H9 (cell line): ENCODE measurements at regions not wholly inside any gene's neighbourhood (a gene's known extent, or its start where the extent isn't known, plus 50 kb on each side); places are given as distances from the start of the nearest gene placed in this dataset.

Experiments used
- DNase-seq: peaks from one replicate; pipeline ENCODE4 v3.0.0-alpha.2; 2017
- H2AFZ ChIP-seq: one replicate; pipeline ENCODE4 v1.6.1; 2013; ENCODE audit warnings: mild to moderate bottlenecking, low read length, control low read depth, moderate library complexity
- H2AK5ac ChIP-seq: 2 replicates; pipeline ENCODE4 v1.6.1; 2013; ENCODE audit warnings: low read length, control low read depth, mixed read lengths; ENCODE audit not compliant: insufficient read length
- H2BK120ac ChIP-seq: one replicate; pipeline ENCODE4 v1.6.1; 2013; ENCODE audit warnings: low read depth, mild to moderate bottlenecking, low read length, control low read depth, inconsistent platforms; ENCODE audit not compliant: poor library complexity, severe bottlenecking
- H2BK12ac ChIP-seq: 2 replicates; pipeline ENCODE4 v1.6.1; 2013; ENCODE audit warnings: low read length, control low read depth, mixed read lengths, low read depth; ENCODE audit not compliant: insufficient read length
- H2BK15ac ChIP-seq: 2 replicates; pipeline ENCODE4 v1.6.1; 2013; ENCODE audit warnings: low read depth, low read length, control low read depth
- H2BK20ac ChIP-seq: one replicate; pipeline ENCODE4 v1.6.1; 2013; ENCODE audit warnings: low read depth, mild to moderate bottlenecking, low read length, control low read depth, inconsistent platforms; ENCODE audit not compliant: poor library complexity, severe bottlenecking
- H2BK5ac ChIP-seq: 2 replicates; pipeline ENCODE4 v1.6.1; 2013; ENCODE audit warnings: low read length, control low read depth, mixed read lengths; ENCODE audit not compliant: insufficient read length
- H3K14ac ChIP-seq: 2 replicates; pipeline ENCODE4 v1.6.1; 2013; ENCODE audit warnings: low read length, control low read depth; ENCODE audit not compliant: insufficient read depth
- H3K18ac ChIP-seq: 2 replicates; pipeline ENCODE4 v1.6.1; 2013; ENCODE audit warnings: low read depth, mild to moderate bottlenecking, mixed read lengths, low read length, control low read depth; ENCODE audit not compliant: insufficient read length
- H3K23ac ChIP-seq: 2 replicates; pipeline ENCODE4 v1.6.1; 2013; ENCODE audit warnings: low read length, control low read depth, mixed read lengths, low read depth; ENCODE audit not compliant: insufficient read length
- H3K23me2 ChIP-seq: 2 replicates; pipeline ENCODE4 v1.6.1; 2013; ENCODE audit warnings: low read depth, mild to moderate bottlenecking, mixed read lengths, low read length, control low read depth; ENCODE audit not compliant: insufficient read length, poor library complexity, severe bottlenecking
- H3K27ac ChIP-seq: 2 replicates; pipeline ENCODE4 v1.5.1; 2013; ENCODE audit warnings: low read length, control low read depth, mixed read lengths, low read depth; ENCODE audit not compliant: insufficient read length
- H3K27me3 ChIP-seq: 2 replicates; pipeline ENCODE4 v1.6.1; 2013; ENCODE audit warnings: low read length, control low read depth, inconsistent platforms; ENCODE audit not compliant: insufficient read depth
- H3K4ac ChIP-seq: 2 replicates; pipeline ENCODE4 v1.6.1; 2013; ENCODE audit warnings: low read depth, mild to moderate bottlenecking, control low read depth, inconsistent platforms, low read length, moderate library complexity
- H3K4me1 ChIP-seq: 2 replicates; pipeline ENCODE4 v1.6.1; 2013; ENCODE audit warnings: low read length, control low read depth, inconsistent platforms; ENCODE audit not compliant: insufficient read depth
- H3K4me2 ChIP-seq: 2 replicates; pipeline ENCODE4 v1.6.1; 2013; ENCODE audit warnings: low read length, control low read depth, mixed read lengths; ENCODE audit not compliant: insufficient read length, insufficient read depth
- H3K56ac ChIP-seq: 2 replicates; pipeline ENCODE4 v1.6.1; 2013; ENCODE audit warnings: low read depth, mild to moderate bottlenecking, mixed read lengths, low read length, control low read depth; ENCODE audit not compliant: insufficient read length
- H3K79me1 ChIP-seq: 2 replicates; pipeline ENCODE4 v1.6.1; 2013; ENCODE audit warnings: low read depth, mild to moderate bottlenecking, moderate library complexity, low read length, control low read depth, inconsistent platforms; ENCODE audit not compliant: insufficient read depth, poor library complexity, severe bottlenecking
- H3K79me2 ChIP-seq: 2 replicates; pipeline ENCODE4 v1.6.1; 2013; ENCODE audit warnings: low read length, control low read depth, inconsistent platforms; ENCODE audit not compliant: insufficient read depth
- H3K9ac ChIP-seq: 2 replicates; pipeline ENCODE4 v1.6.1; 2013; ENCODE audit warnings: low read length, control low read depth, mixed read lengths; ENCODE audit not compliant: insufficient read length; ENCODE audit errors: extremely low read depth
- H3K9me3 ChIP-seq: one replicate; pipeline ENCODE4 v1.6.1; 2013; ENCODE audit warnings: low read depth, low read length, inconsistent platforms; ENCODE audit not compliant: control insufficient read depth
- H3T11ph ChIP-seq: one replicate; pipeline ENCODE4 v1.6.1; 2013; ENCODE audit warnings: mild to moderate bottlenecking, low read length, control low read depth, inconsistent platforms
- H4K20me1 ChIP-seq: one replicate; pipeline ENCODE4 v1.6.1; 2013; ENCODE audit not compliant: control insufficient read depth, insufficient read length, insufficient read depth
- H4K5ac ChIP-seq: 2 replicates; pipeline ENCODE4 v1.6.1; 2013; ENCODE audit warnings: low read depth, mild to moderate bottlenecking, mixed read lengths, low read length, control low read depth; ENCODE audit not compliant: insufficient read length
- H4K8ac ChIP-seq: replicated peaks from 2 replicates; pipeline ENCODE4 v1.6.1; 2013; ENCODE audit warnings: low read length, control low read depth, mixed read lengths, low read depth; ENCODE audit not compliant: insufficient read length
- H4K91ac ChIP-seq: 2 replicates; pipeline ENCODE4 v1.6.1; 2013; ENCODE audit warnings: low read depth, mild to moderate bottlenecking, moderate library complexity, mixed read lengths, low read length, control low read depth; ENCODE audit not compliant: insufficient read length
- H3K27ac Mint-ChIP-seq, 3 experiments: 2 replicates in 2 of 3; 3 replicates in 1 of 3; pipeline ENCODE4 v1.8.0; 2020 to 2021; ENCODE audit warnings: mixed read lengths in 3 of 3, mild to moderate bottlenecking in 1 of 3, moderate library complexity in 1 of 3
- H3K27me3 Mint-ChIP-seq: 2 replicates; pipeline ENCODE4 v1.8.0; 2021; ENCODE audit warnings: low read depth, mild to moderate bottlenecking, moderate library complexity, mixed read lengths
- H3K36me3 Mint-ChIP-seq, 3 experiments: 2 replicates in 2 of 3; 3 replicates in 1 of 3; pipeline ENCODE4 v1.8.0; 2020 to 2021; ENCODE audit warnings: low read depth in 3 of 3, mixed read lengths in 3 of 3; ENCODE audit not compliant: insufficient read depth in 1 of 3
- H3K4me1 Mint-ChIP-seq, 2 experiments: 2 replicates each; pipeline ENCODE4 v1.8.0; 2020; ENCODE audit warnings: mixed read lengths in 2 of 2
- H3K4me3 Mint-ChIP-seq, 2 experiments: 2 replicates in 1 of 2; 3 replicates in 1 of 2; pipeline ENCODE4 v1.8.0; 2020 to 2021; ENCODE audit warnings: mild to moderate bottlenecking in 2 of 2, mixed read lengths in 2 of 2, moderate library complexity in 1 of 2
- H3K9me3 Mint-ChIP-seq, 2 experiments: 2 replicates in 1 of 2; 3 replicates in 1 of 2; pipeline ENCODE4 v1.8.0; 2020; ENCODE audit warnings: mild to moderate bottlenecking in 2 of 2, mixed read lengths in 2 of 2, moderate library complexity in 1 of 2
- CTCF ChIP-seq: fragments of 200-600 bp; sonication (generic); conservative IDR thresholded peaks from 3 replicates; pipeline ENCODE4 v1.8.0; 2021; ENCODE audit warnings: antibody characterized with exemption, mild to moderate bottlenecking
- WGBS: extraction: QIAGEN DNeasy Blood & Tissue Kit; methylation state at CpG from one replicate; pipeline ENCODE4 v1.1.7; 2013; ENCODE audit warnings: missing lambda C conversion rate, low lambda C conversion rate, mixed read lengths; ENCODE audit not compliant: insufficient read length; ENCODE audit errors: extremely low coverage; 5-methylcytosine and 5-hydroxymethylcytosine counted together

- Histone ChIP-seq H4K20me1 (no peaks in the 10 kb centered on the region), H3T11ph (no peak overlapping the region), H3K9ac (no peak overlapping the region), H3K9me3 (no peaks in the 10 kb centered on the region), H4K5ac (no peak overlapping the region), H2BK120ac (no peak overlapping the region), H3K27ac (no peak overlapping the region), H2AFZ (no peak overlapping the region), H2BK12ac (no peak overlapping the region), H3K4ac (no peak overlapping the region), H3K23me2 (no peaks in the 10 kb centered on the region), H2AK5ac (no peak overlapping the region), H2BK15ac (no peak overlapping the region), H4K8ac (no peak overlapping the region), H3K18ac (no peak overlapping the region), H4K91ac (no peak overlapping the region), H3K56ac (no peak overlapping the region), H3K23ac (no peak overlapping the region), H2BK20ac (no peak overlapping the region), H3K27me3 (no peaks in the 10 kb centered on the region), H3K4me2 (no peak overlapping the region), H3K79me2 (no peaks in the 10 kb centered on the region), H2BK5ac (no peak overlapping the region), H3K4me1 (peaks cover 2% of the 10 kb centered on the region; the same call in 1 of the 2 replicates), H3K14ac (no peak overlapping the region), H3K79me1 (no peaks in the 10 kb centered on the region)
- no CpG with 5 or more reads among the region's 2 CpGs for WGBS
- peaks cover 4 to 7% of the 10 kb centered on the region in 2 experiments for H3K4me1 Mint-ChIP-seq
- H3K9me3 Mint-ChIP-seq = no peaks in the 10 kb centered on the region
- DNase-seq = no peak
- no peaks in the 10 kb centered on the region for H3K27me3 Mint-ChIP-seq
- no peak for TF ChIP-seq CTCF
- no peak overlapping the region for H3K27ac Mint-ChIP-seq
- no peak overlapping the region for H3K4me3 Mint-ChIP-seq
- H3K36me3 Mint-ChIP-seq = no peaks in the 10 kb centered on the region
Observed at GRCh38 chr6:97701801-97702200, 418.8 kb upstream of the MMS22L start.
